Vagina (tissue), 2 donors: ENCODE measurements at regions not wholly inside any gene's neighbourhood (a gene's known extent, or its start where the extent isn't known, plus 50 kb on each side); places are given as distances from the start of the nearest gene placed in this dataset.

Experiments used
- POLR2A ChIP-seq, 2 donors: fragments of 450-650 bp; IDR thresholded peaks; one replicate each; pipeline ENCODE4 v1.6.1; 2017; ENCODE audit warnings: antibody characterized with exemption in 2 of 2, mild to moderate bottlenecking in 2 of 2, moderate library complexity in 2 of 2
- POLR2AphosphoS5 ChIP-seq, 2 donors: sonication (generic); formaldehyde crosslinking; IDR thresholded peaks; one replicate each; pipeline ENCODE4 v1.9.0; 2017; ENCODE audit warnings: antibody characterized with exemption in 2 of 2, mild to moderate bottlenecking in 2 of 2, low read depth in 1 of 2; ENCODE audit not compliant: insufficient read depth in 1 of 2
- TF ChIP-seq, protein P1 (sequence below), 3 experiments: fragments of 450-650 bp in 2 of 3; fragments of 200-600 bp in 1 of 3; sonication (generic) in 1 of 3; IDR thresholded peaks; one replicate each; pipeline ENCODE4 v1.5.1; 2017 to 2019; ENCODE audit warnings: antibody characterized with exemption in 3 of 3, mild to moderate bottlenecking in 2 of 3, moderate library complexity in 2 of 3

DNA sequence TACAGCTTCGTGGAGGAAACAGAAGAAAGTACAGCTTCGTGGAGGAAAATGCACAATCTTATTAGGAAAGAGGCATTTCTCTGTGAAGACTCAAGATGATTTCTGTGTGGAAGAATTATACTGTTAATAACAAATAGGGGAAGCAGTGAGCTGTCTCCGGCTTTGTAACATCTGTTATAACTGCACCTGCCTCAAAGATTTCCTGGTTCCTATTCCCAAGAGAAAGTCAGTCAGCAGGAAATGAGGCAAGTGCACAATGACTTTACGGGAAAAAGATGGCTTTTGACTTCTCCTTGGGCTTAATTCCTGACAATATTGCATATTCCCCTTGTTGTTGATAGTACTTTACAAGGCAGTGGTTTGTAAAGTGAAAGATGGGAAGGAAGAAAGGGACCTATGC, 538.5 kb downstream of the BMP2 start:
- TF ChIP-seq POLR2A (IDR thresholded peaks at IDR 0.05), result no peak
- TF ChIP-seq, protein P1, sequence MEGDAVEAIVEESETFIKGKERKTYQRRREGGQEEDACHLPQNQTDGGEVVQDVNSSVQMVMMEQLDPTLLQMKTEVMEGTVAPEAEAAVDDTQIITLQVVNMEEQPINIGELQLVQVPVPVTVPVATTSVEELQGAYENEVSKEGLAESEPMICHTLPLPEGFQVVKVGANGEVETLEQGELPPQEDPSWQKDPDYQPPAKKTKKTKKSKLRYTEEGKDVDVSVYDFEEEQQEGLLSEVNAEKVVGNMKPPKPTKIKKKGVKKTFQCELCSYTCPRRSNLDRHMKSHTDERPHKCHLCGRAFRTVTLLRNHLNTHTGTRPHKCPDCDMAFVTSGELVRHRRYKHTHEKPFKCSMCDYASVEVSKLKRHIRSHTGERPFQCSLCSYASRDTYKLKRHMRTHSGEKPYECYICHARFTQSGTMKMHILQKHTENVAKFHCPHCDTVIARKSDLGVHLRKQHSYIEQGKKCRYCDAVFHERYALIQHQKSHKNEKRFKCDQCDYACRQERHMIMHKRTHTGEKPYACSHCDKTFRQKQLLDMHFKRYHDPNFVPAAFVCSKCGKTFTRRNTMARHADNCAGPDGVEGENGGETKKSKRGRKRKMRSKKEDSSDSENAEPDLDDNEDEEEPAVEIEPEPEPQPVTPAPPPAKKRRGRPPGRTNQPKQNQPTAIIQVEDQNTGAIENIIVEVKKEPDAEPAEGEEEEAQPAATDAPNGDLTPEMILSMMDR (IDR thresholded peaks at IDR 0.05), result no peak
- TF ChIP-seq POLR2AphosphoS5 (IDR thresholded peaks at IDR 0.05; ENCODE audit: insufficient read depth in 1 of 2, low read depth in 1 of 2), result no peak
